Neuronal stem cell (in vitro differentiated cells): ENCODE measurements at regions not wholly inside any gene's neighbourhood (a gene's known extent, or its start where the extent isn't known, plus 50 kb on each side); places are given as distances from the start of the nearest gene placed in this dataset.

Source experiments
- DNase-seq: peaks from one replicate; pipeline ENCODE4 v3.0.0-alpha.2; 2013; ENCODE audit warnings: low spot score
- H2AFZ ChIP-seq: one replicate; pipeline ENCODE4 v1.6.1; 2013; ENCODE audit warnings: mild to moderate bottlenecking, low read length, inconsistent platforms
- H2AK5ac ChIP-seq: 2 replicates; pipeline ENCODE4 v1.6.1; 2013; ENCODE audit warnings: low read depth, mild to moderate bottlenecking, inconsistent platforms, low read length, moderate library complexity, mixed read lengths
- H2BK120ac ChIP-seq: 2 replicates; pipeline ENCODE4 v1.6.1; 2013; ENCODE audit warnings: low read depth, mild to moderate bottlenecking, inconsistent platforms, low read length, moderate library complexity, mixed read lengths
- H2BK12ac ChIP-seq: one replicate; pipeline ENCODE4 v1.6.1; 2013; ENCODE audit warnings: low read length, inconsistent platforms
- H2BK15ac ChIP-seq: 2 replicates; pipeline ENCODE4 v1.6.1; 2013; ENCODE audit warnings: mild to moderate bottlenecking, low read length, inconsistent platforms, mixed read lengths
- H2BK5ac ChIP-seq: one replicate; pipeline ENCODE4 v1.6.1; 2013; ENCODE audit warnings: inconsistent platforms, mild to moderate bottlenecking, low read length, moderate library complexity
- H3K14ac ChIP-seq: one replicate; pipeline ENCODE4 v1.6.1; 2013; ENCODE audit warnings: low read length, inconsistent platforms
- H3K18ac ChIP-seq: 2 replicates; pipeline ENCODE4 v1.6.1; 2013; ENCODE audit warnings: low read length, inconsistent platforms
- H3K23ac ChIP-seq: 2 replicates; pipeline ENCODE4 v1.6.1; 2013; ENCODE audit warnings: low read depth, mild to moderate bottlenecking, mixed read lengths, low read length, inconsistent platforms; ENCODE audit not compliant: poor library complexity
- H3K27ac ChIP-seq: replicated peaks from 3 replicates; pipeline ENCODE4 v1.5.1; 2013; ENCODE audit warnings: low read length, inconsistent platforms
- H3K27me3 ChIP-seq, 3 experiments: 2 replicates each; pipeline ENCODE4 v1.6.1; 2013; ENCODE audit warnings: low read length in 3 of 3, mild to moderate bottlenecking in 2 of 3, inconsistent platforms in 1 of 3, low read depth in 1 of 3, mixed read lengths in 1 of 3, moderate library complexity in 1 of 3; ENCODE audit not compliant: control insufficient read depth in 3 of 3, insufficient read depth in 3 of 3
- H3K36me3 ChIP-seq, 2 donors: replicated peaks in 1 of 2; 2 replicates each; pipeline ENCODE4 v1.6.1; 2013; ENCODE audit warnings: low read length in 2 of 2; ENCODE audit not compliant: control insufficient read depth in 2 of 2, insufficient read depth in 2 of 2
- H3K4ac ChIP-seq: 2 replicates; pipeline ENCODE4 v1.6.1; 2013; ENCODE audit warnings: inconsistent platforms, mild to moderate bottlenecking, low read length, moderate library complexity
- H3K4me1 ChIP-seq, 2 donors: 1 replicate in 1 of 2; 2 replicates in 1 of 2; pipeline ENCODE4 v1.6.1; 2013; ENCODE audit warnings: low read length in 2 of 2, low read depth in 1 of 2; ENCODE audit not compliant: control insufficient read depth in 2 of 2, insufficient read depth in 1 of 2
- H3K4me2 ChIP-seq: one replicate; pipeline ENCODE4 v1.6.1; 2013; ENCODE audit warnings: mild to moderate bottlenecking, low read length, inconsistent platforms; ENCODE audit not compliant: insufficient read depth, poor library complexity, severe bottlenecking
- H3K4me3 ChIP-seq, 2 donors: 2 replicates each; pipeline ENCODE4 v1.5.1; 2013; ENCODE audit warnings: low read length in 2 of 2, mild to moderate bottlenecking in 2 of 2, inconsistent platforms in 1 of 2, moderate library complexity in 1 of 2
- H3K79me1 ChIP-seq: one replicate; pipeline ENCODE4 v1.6.1; 2013; ENCODE audit warnings: low read depth, mild to moderate bottlenecking, inconsistent platforms, low read length, moderate library complexity
- H3K9ac ChIP-seq: one replicate; pipeline ENCODE4 v1.6.1; 2013; ENCODE audit warnings: mild to moderate bottlenecking, low read depth, low read length, inconsistent platforms; ENCODE audit not compliant: poor library complexity
- H3K9me3 ChIP-seq, 2 donors: replicated peaks in 1 of 2; 2 replicates each; pipeline versions ENCODE3 to v1.6.1; 2013; ENCODE audit warnings: low read length in 2 of 2, mild to moderate bottlenecking in 2 of 2, inconsistent platforms in 1 of 2, low read depth in 1 of 2, mixed read lengths in 1 of 2, moderate library complexity in 1 of 2; ENCODE audit not compliant: control insufficient read depth in 2 of 2, insufficient read depth in 1 of 2
- H4K8ac ChIP-seq: one replicate; pipeline ENCODE4 v1.6.1; 2013; ENCODE audit warnings: low read depth, mild to moderate bottlenecking, inconsistent platforms, low read length, moderate library complexity
- H4K91ac ChIP-seq: one replicate; pipeline ENCODE4 v1.6.1; 2013; ENCODE audit warnings: low read length, low read depth, mild to moderate bottlenecking, inconsistent platforms; ENCODE audit not compliant: poor library complexity
- WGBS, 2 donors: extraction: QIAGEN DNeasy Blood & Tissue Kit; methylation state at CpG; one replicate each; pipeline ENCODE4 v1.1.7; 2013; ENCODE audit warnings: missing lambda C conversion rate in 2 of 2, mixed read lengths in 1 of 2; ENCODE audit not compliant: insufficient read length in 2 of 2, insufficient replicate concordance in 1 of 2; ENCODE audit errors: extremely low coverage in 2 of 2; 5-methylcytosine and 5-hydroxymethylcytosine counted together

GRCh38 chr13:90217275-90217674, 1130.2 kb upstream of the MIR17HG start:
- H3K14ac ChIP-seq = no peak overlapping the region
- H3K4me1 ChIP-seq = no peaks in the 10 kb centered on the region
- no peak overlapping the region for H3K4me3 ChIP-seq
- no peak for DNase-seq
- H4K8ac ChIP-seq = no peak overlapping the region
- H3K79me1 ChIP-seq = no peaks in the 10 kb centered on the region
- no peak overlapping the region for H3K23ac ChIP-seq
- H3K9me3 ChIP-seq = no peaks in the 10 kb centered on the region
- H3K27ac ChIP-seq = no peak overlapping the region
- H3K4me2 ChIP-seq = no peak overlapping the region
- H2BK12ac ChIP-seq = no peak overlapping the region
- no peak overlapping the region for H3K4ac ChIP-seq
- H4K91ac ChIP-seq = no peak overlapping the region
- H3K36me3 ChIP-seq = no peaks in the 10 kb centered on the region
- no peak overlapping the region for H2AK5ac ChIP-seq
- H3K18ac ChIP-seq = no peak overlapping the region
- WGBS, 2 donors = no CpG with 5 or more reads among the region's 1 CpG
- H3K9ac ChIP-seq = no peak overlapping the region
- no peak overlapping the region for H2BK15ac ChIP-seq
- no peak overlapping the region for H2BK120ac ChIP-seq
- no peak overlapping the region for H2AFZ ChIP-seq
- no peak overlapping the region for H2BK5ac ChIP-seq
- H3K27me3 ChIP-seq = no peaks in the 10 kb centered on the region

GRCh38 chr13:90222758-90223157, 1124.7 kb upstream of the MIR17HG start:
- no peak overlapping the region for H3K27ac ChIP-seq
- H3K18ac ChIP-seq = no peak overlapping the region
- no peak overlapping the region for H3K9ac ChIP-seq
- no peak overlapping the region for H2BK120ac ChIP-seq
- H3K79me1 ChIP-seq = no peaks in the 10 kb centered on the region
- H2AFZ ChIP-seq = no peak overlapping the region
- no peak overlapping the region for H3K4me2 ChIP-seq
- no peak overlapping the region for H4K8ac ChIP-seq
- no peak overlapping the region for H2BK12ac ChIP-seq
- no peak overlapping the region for H3K4ac ChIP-seq
- no peaks in the 10 kb centered on the region for H3K4me1 ChIP-seq
- no peak overlapping the region for H4K91ac ChIP-seq
- DNase-seq = no peak
- no peaks in the 10 kb centered on the region for H3K27me3 ChIP-seq
- H3K14ac ChIP-seq = no peak overlapping the region
- H3K23ac ChIP-seq = no peak overlapping the region
- no peak overlapping the region for H2AK5ac ChIP-seq
- H3K4me3 ChIP-seq = no peak overlapping the region
- H3K9me3 ChIP-seq = no peaks in the 10 kb centered on the region
- H2BK15ac ChIP-seq = no peak overlapping the region
- no peak overlapping the region for H2BK5ac ChIP-seq
- H3K36me3 ChIP-seq = no peaks in the 10 kb centered on the region
- WGBS, 2 donors = no CpG with 5 or more reads among the region's 3 CpGs

GRCh38 chr13:90230311-90230710, 1117.2 kb upstream of the MIR17HG start:
- no peaks in the 10 kb centered on the region for H3K4me1 ChIP-seq
- H3K4me3 ChIP-seq = no peak overlapping the region
- no peak overlapping the region for H4K91ac ChIP-seq
- DNase-seq = no peak
- no peak overlapping the region for H2BK5ac ChIP-seq
- no peak overlapping the region for H2AFZ ChIP-seq
- no peak overlapping the region for H2BK12ac ChIP-seq
- H3K9ac ChIP-seq = no peak overlapping the region
- no peaks in the 10 kb centered on the region for H3K9me3 ChIP-seq
- H2BK15ac ChIP-seq = no peak overlapping the region
- H3K18ac ChIP-seq = no peak overlapping the region
- no peak overlapping the region for H3K4ac ChIP-seq
- H3K23ac ChIP-seq = peak overlapping the region; percentile 31
- no peak overlapping the region for H4K8ac ChIP-seq
- H3K36me3 ChIP-seq = no peaks in the 10 kb centered on the region
- H3K27me3 ChIP-seq = no peaks in the 10 kb centered on the region
- WGBS, 2 donors = no CpG with 5 or more reads among the region's 17 CpGs
- no peak overlapping the region for H3K27ac ChIP-seq
- H2AK5ac ChIP-seq = no peak overlapping the region
- no peak overlapping the region for H3K4me2 ChIP-seq
- H2BK120ac ChIP-seq = no peak overlapping the region
- H3K79me1 ChIP-seq = no peaks in the 10 kb centered on the region
- H3K14ac ChIP-seq = peak overlapping the region; percentile 71

- no peaks in the 10 kb centered on the region for H3K4me1 ChIP-seq
- H3K27me3 ChIP-seq = no peaks in the 10 kb centered on the region
- H3K4ac ChIP-seq = no peak overlapping the region
- H2BK15ac ChIP-seq = no peak overlapping the region
- H2AK5ac ChIP-seq = no peak overlapping the region
- no peak overlapping the region for H3K18ac ChIP-seq
- H2AFZ ChIP-seq = no peak overlapping the region
- no peak overlapping the region for H3K9ac ChIP-seq
- no peak overlapping the region for H3K4me3 ChIP-seq
- no peak overlapping the region for H3K14ac ChIP-seq
- H3K36me3 ChIP-seq = no peaks in the 10 kb centered on the region
- no peak overlapping the region for H3K27ac ChIP-seq
- no peak overlapping the region for H2BK12ac ChIP-seq
- no peak overlapping the region for H3K4me2 ChIP-seq
- no peak overlapping the region for H4K8ac ChIP-seq
- H3K9me3 ChIP-seq = no peaks in the 10 kb centered on the region
- H3K23ac ChIP-seq = no peak overlapping the region
- no peak overlapping the region for H2BK5ac ChIP-seq
- no peak overlapping the region for H4K91ac ChIP-seq
- no peak overlapping the region for H2BK120ac ChIP-seq
- H3K79me1 ChIP-seq = no peaks in the 10 kb centered on the region
- no peak for DNase-seq
Observed at GRCh38 chr13:90232291-90232690, 1115.2 kb upstream of the MIR17HG start.
